HG03354 (cell line): ENCODE measurements at regions not wholly inside any gene's neighbourhood (a gene's known extent, or its start where the extent isn't known, plus 50 kb on each side); places are given as distances from the start of the nearest gene placed in this dataset.

Experiments used
- ATAC-seq: cut with Tn5 transposase; IDR thresholded peaks from one replicate; pipeline ENCODE4 v1.9.1; 2021; ENCODE audit warnings: mild to moderate bottlenecking; ENCODE audit not compliant: unreplicated experiment, poor library complexity, severe bottlenecking

GRCh38 chr1:98437011-98437410 lies 224.5 kb upstream of the SNX7 start:
- ATAC-seq, result no peak

- no peak for ATAC-seq
These were observed 231.5 kb upstream of the SNX7 start for GRCh38 chr1:98429965-98430443.

GRCh38 chr1:98428864-98429263 lies 232.7 kb upstream of the SNX7 start:
- no peak for ATAC-seq

DNA sequence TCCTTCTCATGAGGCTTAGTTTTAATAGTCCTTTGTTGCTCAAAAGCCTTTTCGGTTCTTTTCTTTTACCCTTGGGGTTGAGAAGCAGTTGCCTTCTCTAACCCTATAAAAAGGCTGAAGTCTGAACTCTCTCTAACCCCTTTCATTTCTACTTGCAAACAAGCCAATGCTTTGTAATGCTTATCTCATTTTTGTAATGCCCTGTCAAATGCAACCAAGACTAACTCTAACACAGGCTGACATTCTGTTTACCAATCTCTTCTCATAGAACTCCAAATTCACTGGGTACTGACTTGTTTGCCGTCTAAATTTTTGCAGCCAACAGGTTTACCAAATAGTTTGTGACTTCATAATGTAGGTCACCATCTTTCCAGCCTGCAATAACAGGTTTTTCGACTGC lies 233.9 kb upstream of the SNX7 start:
- ATAC-seq, result no peak

DNA sequence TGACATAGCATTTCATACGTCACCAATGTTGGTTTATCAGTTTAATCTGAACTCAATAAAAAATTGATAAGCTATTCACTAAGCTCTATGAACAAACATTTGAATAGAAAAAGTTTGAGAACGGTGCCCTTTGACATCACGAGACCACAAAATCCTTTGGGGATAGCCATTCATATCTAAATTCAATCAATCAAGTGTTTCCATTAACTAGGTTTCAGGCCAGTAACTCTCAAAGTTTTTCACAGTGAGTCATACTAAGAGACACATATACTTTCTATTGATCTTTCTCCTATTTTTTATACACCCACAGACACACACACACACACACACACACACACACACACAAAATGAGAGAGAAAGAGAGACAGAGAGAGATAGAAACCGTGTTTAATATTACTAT lies 235.4 kb upstream of the SNX7 start:
- ATAC-seq, result no peak

DNA sequence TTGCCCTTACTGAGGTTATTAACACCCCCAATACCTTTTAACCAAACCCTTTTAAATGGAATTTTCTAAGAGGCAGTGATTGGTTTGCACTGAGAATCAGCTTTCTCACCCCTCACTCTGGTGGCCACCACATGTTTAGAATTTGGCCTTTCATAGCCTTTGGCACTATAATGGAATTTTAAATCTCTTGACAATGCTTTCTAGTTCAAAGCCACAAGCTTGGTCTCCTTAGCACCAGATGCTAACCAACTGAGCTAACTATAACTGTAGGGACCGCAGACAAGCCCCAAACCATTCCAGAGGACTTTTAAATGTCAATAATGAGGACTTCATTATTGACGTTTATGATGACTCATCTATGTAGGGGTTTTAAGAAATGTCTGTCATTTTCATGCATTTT lies 238.7 kb upstream of the SNX7 start:
- no peak for ATAC-seq

DNA sequence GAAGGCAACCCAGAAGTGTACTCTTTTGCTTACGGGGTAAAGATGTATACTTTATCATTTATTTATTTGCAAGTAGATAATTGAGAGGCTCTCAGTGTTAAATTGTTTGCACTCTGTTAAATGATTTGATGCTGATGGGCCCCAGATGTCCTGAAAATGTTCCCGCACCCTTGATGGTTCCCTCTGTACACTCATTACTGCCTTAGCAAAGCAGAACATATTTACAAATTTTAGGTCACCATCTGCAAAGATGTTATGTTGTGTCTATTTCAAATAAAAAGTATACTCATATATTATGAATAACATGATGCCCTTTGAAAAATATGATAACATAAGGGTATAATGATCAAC lies 240.5 kb upstream of the SNX7 start:
- no peak for ATAC-seq

- no peak for ATAC-seq
These were observed 241.0 kb upstream of the SNX7 start for GRCh38 chr1:98420376-98421084.

DNA sequence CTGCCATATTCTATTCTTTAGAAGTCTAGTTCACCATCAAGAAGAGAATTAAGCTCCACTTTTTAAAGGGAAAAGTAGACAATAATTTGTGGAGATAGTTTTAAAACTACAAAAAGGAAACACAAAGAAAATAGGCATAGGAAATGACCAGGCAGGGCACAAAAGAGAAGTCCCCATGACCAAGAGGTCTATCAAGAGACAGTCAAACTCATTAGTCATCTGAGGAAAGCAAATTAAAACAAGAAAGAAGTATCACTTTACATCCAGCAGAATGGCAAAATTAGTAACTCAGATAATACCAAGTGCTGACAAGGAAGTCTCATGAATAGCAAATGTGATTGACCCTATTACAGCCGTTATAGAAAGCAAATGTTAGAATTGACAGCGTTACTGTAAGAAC lies 243.7 kb upstream of the SNX7 start:
- ATAC-seq, result no peak

GRCh38 chr1:98410082-98410481 lies 251.4 kb upstream of the SNX7 start:
- no peak for ATAC-seq

DNA sequence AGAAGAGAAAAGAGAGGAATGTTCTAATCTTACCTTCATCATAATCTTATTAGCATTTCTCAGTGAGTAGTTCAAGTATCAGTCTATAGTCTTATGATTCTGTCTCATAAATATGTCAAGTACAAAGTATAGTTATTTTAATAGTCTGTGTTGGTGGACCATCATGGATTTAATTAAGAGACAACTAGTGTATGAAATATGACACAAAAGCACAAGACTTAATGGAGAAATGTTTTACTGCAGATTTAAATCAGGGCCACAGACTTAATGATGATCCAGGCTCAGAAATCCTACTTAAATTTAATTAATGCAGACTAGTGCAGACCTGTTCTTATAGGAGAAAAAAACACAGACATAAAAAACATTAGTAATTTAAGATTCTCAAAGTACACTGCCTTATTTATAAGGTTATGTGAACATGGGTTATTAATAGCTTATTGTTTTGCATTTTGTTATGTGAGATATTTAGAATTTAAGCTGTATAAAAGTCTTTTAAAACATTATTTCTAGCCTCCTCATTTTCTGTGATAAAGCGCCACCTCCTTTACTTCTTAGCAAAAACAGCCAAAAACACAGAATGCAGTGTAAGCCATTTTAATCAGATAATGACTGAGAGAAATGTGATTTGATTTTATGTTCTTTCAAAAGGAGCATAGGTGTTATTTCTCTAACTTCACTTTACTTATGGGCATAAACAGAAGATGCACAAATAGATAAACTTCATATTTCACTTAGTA lies 255.0 kb upstream of the SNX7 start:
- ATAC-seq, result no peak

- ATAC-seq, result peak; percentile 73
These were observed 255.9 kb upstream of the SNX7 start for GRCh38 chr1:98405581-98406074.

DNA sequence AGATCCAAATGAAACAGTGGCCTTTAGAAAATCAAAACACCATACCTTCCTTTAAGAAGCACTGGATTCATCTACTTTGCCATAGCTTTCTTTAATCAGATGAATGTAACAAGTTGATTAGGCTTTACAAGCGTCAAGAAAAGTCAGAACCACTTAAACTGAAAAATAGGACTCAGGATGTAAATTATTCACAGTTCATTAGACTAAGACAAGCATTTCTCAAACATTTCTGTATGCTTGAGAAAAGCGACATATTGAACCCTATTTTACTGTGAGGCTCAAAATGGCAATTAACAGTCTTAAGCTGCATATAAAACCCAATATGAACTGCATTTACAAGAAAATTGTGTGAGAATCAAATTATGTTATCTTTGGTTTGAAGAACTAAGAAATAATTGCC lies 256.7 kb upstream of the SNX7 start:
- no peak for ATAC-seq

DNA sequence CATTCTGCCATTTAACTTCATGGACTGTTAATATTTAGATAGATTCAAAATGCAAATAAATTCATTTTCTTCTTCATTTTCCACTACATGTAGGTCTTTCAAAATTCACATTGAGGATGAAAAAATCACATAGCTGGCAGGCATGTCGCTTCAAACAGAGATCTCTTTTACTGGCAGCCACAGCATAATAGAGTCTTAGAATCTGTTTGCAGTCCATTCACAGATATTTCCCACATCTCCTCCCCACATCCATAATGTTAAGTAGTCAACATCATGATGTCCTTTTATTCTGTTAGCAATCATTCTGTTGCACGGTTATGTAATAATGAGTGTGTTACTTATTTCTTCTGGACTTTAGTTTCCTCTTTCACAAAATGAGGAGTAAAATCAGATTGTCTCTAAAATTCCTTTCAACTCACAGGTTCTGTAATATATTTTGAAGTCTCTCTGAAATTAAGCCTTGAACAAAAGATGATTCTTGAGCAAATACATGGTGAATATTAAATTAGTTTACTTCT lies 257.5 kb upstream of the SNX7 start:
- ATAC-seq, result no peak

GRCh38 chr1:98402860-98403259 lies 258.7 kb upstream of the SNX7 start:
- no peak for ATAC-seq

DNA sequence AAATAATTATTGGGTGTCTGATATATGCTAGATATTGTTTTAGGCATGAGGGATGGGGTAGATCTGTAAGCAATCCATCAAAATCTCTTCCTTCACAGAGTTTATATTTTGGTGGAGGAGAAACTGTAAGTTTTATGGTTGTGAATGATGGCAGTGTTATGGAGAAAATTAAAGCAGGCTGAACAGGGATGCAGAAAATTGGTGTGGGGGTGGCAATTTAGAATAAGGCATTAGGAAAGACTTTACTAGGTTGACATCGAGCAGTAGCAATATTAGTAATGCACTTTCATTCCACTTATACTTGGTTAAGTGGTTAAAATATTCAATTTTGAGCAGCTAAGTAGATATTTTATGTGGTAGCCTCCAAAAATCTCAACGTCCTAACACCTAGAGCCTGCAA lies 261.1 kb upstream of the SNX7 start:
- ATAC-seq, result no peak

- no peak for ATAC-seq
These were observed 262.3 kb upstream of the SNX7 start for GRCh38 chr1:98399218-98399617.

DNA sequence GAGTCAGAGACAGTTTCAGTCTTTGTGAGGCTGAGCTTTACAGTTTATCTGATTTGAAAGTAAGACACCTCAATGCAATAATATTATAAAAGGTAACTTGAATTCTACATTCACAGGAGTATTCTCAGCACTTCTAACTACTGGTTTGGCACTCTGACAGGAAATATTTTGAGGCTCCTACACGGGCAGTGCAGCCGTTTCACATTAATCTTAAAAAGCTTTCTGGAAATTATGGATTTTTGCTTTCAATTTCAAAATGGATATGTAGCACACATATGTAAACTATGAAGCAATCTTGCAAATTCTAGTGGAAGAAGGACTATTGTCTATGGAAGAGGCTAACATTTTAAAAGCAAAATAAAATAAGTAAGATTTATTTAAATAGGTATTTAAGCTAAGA lies 262.9 kb upstream of the SNX7 start:
- no peak for ATAC-seq

DNA sequence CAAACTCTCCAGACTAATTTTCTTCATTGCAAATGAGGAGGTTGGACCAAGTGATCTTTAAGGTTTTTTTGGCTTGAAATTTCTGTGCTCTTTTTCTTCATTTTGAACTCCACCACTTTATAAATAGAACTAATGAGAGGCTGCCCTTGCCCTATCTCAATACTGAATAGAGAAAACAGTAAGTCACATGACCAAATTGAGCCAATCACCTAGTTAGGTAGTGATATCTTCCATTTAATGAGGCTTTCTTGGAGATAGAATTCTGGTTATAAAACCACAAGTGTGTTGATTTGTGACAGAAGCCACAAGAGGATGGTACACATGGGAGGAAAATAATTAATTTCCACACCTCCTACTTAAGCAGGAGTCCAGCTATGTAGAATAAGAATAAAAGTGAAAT lies 263.4 kb upstream of the SNX7 start:
- no peak for ATAC-seq

GRCh38 chr1:98393719-98394118 lies 267.8 kb upstream of the SNX7 start:
- ATAC-seq, result no peak

GRCh38 chr1:98391175-98391574 lies 270.3 kb upstream of the SNX7 start:
- no peak for ATAC-seq
